ENCODE measurements at regions not wholly inside any gene's neighbourhood (a gene's known extent, or its start where the extent isn't known, plus 50 kb on each side); places are given as distances from the start of the nearest gene placed in this dataset.

DNA sequence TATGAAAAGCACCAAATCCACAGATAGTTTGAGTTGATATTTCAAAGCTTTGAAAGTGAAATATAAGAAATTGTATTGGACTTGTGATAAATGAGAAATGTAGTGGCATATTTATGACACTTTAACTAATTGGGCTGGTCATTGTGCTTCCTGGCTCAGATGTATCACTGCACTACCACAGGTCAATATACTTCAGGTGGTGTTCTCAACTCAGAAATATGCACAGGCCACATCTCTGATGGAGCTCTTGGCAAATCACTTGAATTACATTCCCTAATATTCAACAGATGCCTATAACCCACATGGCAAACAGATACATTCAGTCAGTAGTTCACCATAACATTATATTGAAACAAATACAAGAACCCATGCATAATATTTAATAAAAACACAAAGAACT, 209.6 kb downstream of the LYPLAL1 start:
- Histone ChIP-seq H3K27ac (ENCODE audit: low read depth, low read length, severe bottlenecking) (no peak overlapping the region), H3K4me1 (ENCODE audit: control insufficient read depth, insufficient read depth, low read length, poor library complexity, severe bottlenecking) (peaks cover 6% of the 10 kb centered on the region), H3K36me3 (ENCODE audit: control insufficient read depth, insufficient read depth, low read length) (no peaks in the 10 kb centered on the region), H3K9me3 (ENCODE audit: control insufficient read depth, low read length) (no peaks in the 10 kb centered on the region), H3K4me3 (ENCODE audit: extremely low read depth, insufficient read depth, low read length, poor library complexity, severe bottlenecking) (no peak overlapping the region)

GRCh38 chr1:219381396-219381795, 207.7 kb downstream of the LYPLAL1 start:
- H3K36me3 ChIP-seq (ENCODE audit: control insufficient read depth, insufficient read depth, low read length): no peaks in the 10 kb centered on the region
- H3K4me3 ChIP-seq (ENCODE audit: extremely low read depth, insufficient read depth, low read length, poor library complexity, severe bottlenecking): no peak overlapping the region
- no CpG with 5 or more reads among the region's 1 CpG for WGBS, 2 experiments (ENCODE audit: insufficient coverage in 2 of 2)
- H3K9me3 ChIP-seq (ENCODE audit: control insufficient read depth, low read length): no peaks in the 10 kb centered on the region
- H3K27ac ChIP-seq (ENCODE audit: low read depth, low read length, severe bottlenecking): peak overlapping the region; percentile 48
- peaks cover 6% of the 10 kb centered on the region for H3K4me1 ChIP-seq (ENCODE audit: control insufficient read depth, insufficient read depth, low read length, poor library complexity, severe bottlenecking)

DNA sequence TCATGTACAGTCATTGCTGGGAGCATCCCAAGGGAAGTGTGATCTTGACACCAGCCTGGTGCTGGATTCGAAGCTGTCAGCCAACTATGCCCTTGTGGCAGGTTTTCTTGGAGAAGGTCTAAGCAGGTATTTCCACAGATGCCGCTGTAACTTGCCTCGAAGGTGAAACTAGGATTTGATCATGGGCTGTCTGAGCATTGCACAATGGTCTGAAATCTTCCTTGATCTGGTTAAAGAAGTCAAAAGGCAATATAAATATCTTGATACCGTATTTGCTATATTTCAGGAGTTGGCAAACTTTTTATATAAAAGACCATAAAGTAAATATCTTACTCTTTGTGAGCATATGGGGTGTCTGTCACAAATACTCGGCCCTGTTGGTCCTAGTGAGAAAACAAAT, 206.8 kb downstream of the LYPLAL1 start:
- peaks cover 6% of the 10 kb centered on the region for H3K4me1 ChIP-seq (ENCODE audit: control insufficient read depth, insufficient read depth, low read length, poor library complexity, severe bottlenecking)
- no peak overlapping the region for H3K27ac ChIP-seq (ENCODE audit: low read depth, low read length, severe bottlenecking)
- 45 to 69% methylated on average over 2 to 4 of the region's 5 CpGs for WGBS, 2 experiments (ENCODE audit: insufficient coverage in 2 of 2)
- no peaks in the 10 kb centered on the region for H3K36me3 ChIP-seq (ENCODE audit: control insufficient read depth, insufficient read depth, low read length)
- H3K4me3 ChIP-seq (ENCODE audit: extremely low read depth, insufficient read depth, low read length, poor library complexity, severe bottlenecking): no peak overlapping the region
- no peaks in the 10 kb centered on the region for H3K9me3 ChIP-seq (ENCODE audit: control insufficient read depth, low read length)

DNA sequence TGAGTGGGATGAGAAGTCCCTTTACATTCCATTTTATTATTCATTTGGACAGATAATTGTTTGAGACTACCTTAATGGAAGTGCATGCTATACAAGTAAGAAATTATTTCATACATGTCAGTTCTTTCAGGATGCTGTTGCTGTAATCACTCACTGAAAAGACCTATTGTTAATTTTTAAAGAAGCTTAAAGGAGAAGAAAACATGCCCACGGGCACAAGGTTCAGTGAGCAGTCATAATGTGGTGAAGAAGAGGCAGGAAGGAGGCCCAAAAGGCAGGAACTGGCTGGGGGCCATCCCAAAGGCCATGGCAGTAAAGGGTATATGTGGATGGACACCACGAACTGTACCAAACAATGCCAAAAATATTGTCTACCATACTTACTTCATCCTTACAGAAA, 206.0 kb downstream of the LYPLAL1 start:
- no peak overlapping the region for H3K4me3 ChIP-seq (ENCODE audit: extremely low read depth, insufficient read depth, low read length, poor library complexity, severe bottlenecking)
- no peak overlapping the region for H3K27ac ChIP-seq (ENCODE audit: low read depth, low read length, severe bottlenecking)
- 100% methylated on average over 1 of the region's 2 CpGs; no CpG with 5 or more reads in 1 of the 2 experiments for WGBS, 2 experiments (ENCODE audit: insufficient coverage in 2 of 2)
- H3K4me1 ChIP-seq (ENCODE audit: control insufficient read depth, insufficient read depth, low read length, poor library complexity, severe bottlenecking): peaks cover 6% of the 10 kb centered on the region
- no peaks in the 10 kb centered on the region for H3K36me3 ChIP-seq (ENCODE audit: control insufficient read depth, insufficient read depth, low read length)
- no peaks in the 10 kb centered on the region for H3K9me3 ChIP-seq (ENCODE audit: control insufficient read depth, low read length)

DNA sequence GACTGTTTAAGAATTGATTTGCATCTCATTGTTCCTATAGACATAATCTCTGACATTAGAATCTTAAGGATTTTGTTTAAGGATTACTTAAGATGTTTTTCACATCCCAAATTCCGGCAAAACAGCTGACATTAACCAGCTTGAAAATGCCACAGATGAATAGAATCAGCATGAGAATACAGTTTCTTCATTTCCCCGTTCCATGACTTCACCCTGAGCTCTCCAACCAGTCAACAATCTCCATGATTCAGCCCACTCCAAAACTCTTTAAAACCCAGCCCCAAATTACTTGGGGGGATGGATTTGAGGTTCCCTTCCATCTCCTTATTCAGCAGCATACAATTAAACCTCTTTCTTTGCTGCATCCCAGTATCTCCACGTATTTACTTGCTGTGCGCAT, 201.0 kb downstream of the LYPLAL1 start:
- no peaks in the 10 kb centered on the region for H3K9me3 ChIP-seq (ENCODE audit: control insufficient read depth, low read length)
- WGBS, 2 experiments (ENCODE audit: insufficient coverage in 2 of 2): 69% methylated on average over 3 of the region's 4 CpGs; no CpG with 5 or more reads in 1 of the 2 experiments
- no peak overlapping the region for H3K4me3 ChIP-seq (ENCODE audit: extremely low read depth, insufficient read depth, low read length, poor library complexity, severe bottlenecking)
- no peak overlapping the region for H3K27ac ChIP-seq (ENCODE audit: low read depth, low read length, severe bottlenecking)
- no peaks in the 10 kb centered on the region for H3K4me1 ChIP-seq (ENCODE audit: control insufficient read depth, insufficient read depth, low read length, poor library complexity, severe bottlenecking)
- H3K36me3 ChIP-seq (ENCODE audit: control insufficient read depth, insufficient read depth, low read length): no peaks in the 10 kb centered on the region

GRCh38 chr1:219374046-219374566, 200.4 kb downstream of the LYPLAL1 start:
- Histone ChIP-seq H3K9me3 (ENCODE audit: control insufficient read depth, low read length) (no peaks in the 10 kb centered on the region), H3K36me3 (ENCODE audit: control insufficient read depth, insufficient read depth, low read length) (no peaks in the 10 kb centered on the region), H3K27ac (ENCODE audit: low read depth, low read length, severe bottlenecking) (no peak overlapping the region), H3K4me3 (ENCODE audit: extremely low read depth, insufficient read depth, low read length, poor library complexity, severe bottlenecking) (no peak overlapping the region), H3K4me1 (ENCODE audit: control insufficient read depth, insufficient read depth, low read length, poor library complexity, severe bottlenecking) (no peaks in the 10 kb centered on the region)
- WGBS, 2 experiments (ENCODE audit: insufficient coverage in 2 of 2): 90 to 100% methylated on average over 2 to 3 of the region's 5 CpGs

- 100% methylated on average over 1 of the region's 1 CpG; no CpG with 5 or more reads in 1 of the 2 experiments for WGBS, 2 experiments (ENCODE audit: insufficient coverage in 2 of 2)
These were observed 199.9 kb downstream of the LYPLAL1 start for GRCh38 chr1:219373616-219373935.

GRCh38 chr1:219372916-219373615, 199.4 kb downstream of the LYPLAL1 start:
- H3K4me3 ChIP-seq (ENCODE audit: extremely low read depth, insufficient read depth, low read length, poor library complexity, severe bottlenecking): no peak overlapping the region
- 92 to 100% methylated on average over 2 to 5 of the region's 6 CpGs for WGBS, 2 experiments (ENCODE audit: insufficient coverage in 2 of 2)
- H3K9me3 ChIP-seq (ENCODE audit: control insufficient read depth, low read length): no peaks in the 10 kb centered on the region
- H3K27ac ChIP-seq (ENCODE audit: low read depth, low read length, severe bottlenecking): no peak overlapping the region
- no peaks in the 10 kb centered on the region for H3K4me1 ChIP-seq (ENCODE audit: control insufficient read depth, insufficient read depth, low read length, poor library complexity, severe bottlenecking)
- no peaks in the 10 kb centered on the region for H3K36me3 ChIP-seq (ENCODE audit: control insufficient read depth, insufficient read depth, low read length)

More at GRCh38 chr1:219373616-219373935, 199.9 kb downstream of the LYPLAL1 start:
- Histone ChIP-seq H3K4me3 (ENCODE audit: extremely low read depth, insufficient read depth, low read length, poor library complexity, severe bottlenecking) (no peak overlapping the region), H3K36me3 (ENCODE audit: control insufficient read depth, insufficient read depth, low read length) (no peaks in the 10 kb centered on the region), H3K9me3 (ENCODE audit: control insufficient read depth, low read length) (no peaks in the 10 kb centered on the region), H3K4me1 (ENCODE audit: control insufficient read depth, insufficient read depth, low read length, poor library complexity, severe bottlenecking) (no peaks in the 10 kb centered on the region), H3K27ac (ENCODE audit: low read depth, low read length, severe bottlenecking) (no peak overlapping the region)

GRCh38 chr1:219371471-219371870, 197.8 kb downstream of the LYPLAL1 start:
- Histone ChIP-seq H3K9me3 (ENCODE audit: control insufficient read depth, low read length) (no peaks in the 10 kb centered on the region), H3K4me3 (ENCODE audit: extremely low read depth, insufficient read depth, low read length, poor library complexity, severe bottlenecking) (no peak overlapping the region), H3K36me3 (ENCODE audit: control insufficient read depth, insufficient read depth, low read length) (no peaks in the 10 kb centered on the region), H3K4me1 (ENCODE audit: control insufficient read depth, insufficient read depth, low read length, poor library complexity, severe bottlenecking) (no peaks in the 10 kb centered on the region), H3K27ac (ENCODE audit: low read depth, low read length, severe bottlenecking) (no peak overlapping the region)
- WGBS, 2 experiments (ENCODE audit: insufficient coverage in 2 of 2): 88 to 93% methylated on average over 2 of the region's 2 CpGs

GRCh38 chr1:219367496-219367895, 193.8 kb downstream of the LYPLAL1 start:
- H3K4me3 ChIP-seq (ENCODE audit: extremely low read depth, insufficient read depth, low read length, poor library complexity, severe bottlenecking): no peak overlapping the region
- H3K4me1 ChIP-seq (ENCODE audit: control insufficient read depth, insufficient read depth, low read length, poor library complexity, severe bottlenecking): no peaks in the 10 kb centered on the region
- WGBS, 2 experiments (ENCODE audit: insufficient coverage in 2 of 2): 100% methylated on average over 1 of the region's 3 CpGs
- no peaks in the 10 kb centered on the region for H3K36me3 ChIP-seq (ENCODE audit: control insufficient read depth, insufficient read depth, low read length)
- H3K27ac ChIP-seq (ENCODE audit: low read depth, low read length, severe bottlenecking): no peak overlapping the region
- H3K9me3 ChIP-seq (ENCODE audit: control insufficient read depth, low read length): no peaks in the 10 kb centered on the region

DNA sequence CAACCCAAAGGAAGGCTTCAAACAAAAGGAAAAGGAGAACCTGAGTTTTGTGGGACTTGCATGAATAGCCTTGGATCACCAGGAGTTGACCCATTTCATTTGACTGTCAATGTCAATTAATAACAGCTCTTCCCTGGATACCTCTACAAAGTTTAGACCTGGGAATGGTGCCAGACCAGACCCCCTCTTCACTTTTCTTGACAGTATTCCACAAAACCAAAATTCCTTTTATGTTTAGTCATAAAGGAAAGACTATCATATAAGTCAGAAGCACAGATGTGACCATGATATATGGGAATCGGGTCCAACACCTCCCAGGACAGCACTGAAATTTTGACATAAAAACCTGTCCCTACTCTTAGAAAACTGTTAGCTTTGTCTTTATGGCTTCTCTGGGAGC, 191.8 kb downstream of the LYPLAL1 start:
- Histone ChIP-seq H3K36me3 (ENCODE audit: control insufficient read depth, insufficient read depth, low read length) (no peaks in the 10 kb centered on the region), H3K4me1 (ENCODE audit: control insufficient read depth, insufficient read depth, low read length, poor library complexity, severe bottlenecking) (no peaks in the 10 kb centered on the region), H3K4me3 (ENCODE audit: extremely low read depth, insufficient read depth, low read length, poor library complexity, severe bottlenecking) (no peak overlapping the region), H3K27ac (ENCODE audit: low read depth, low read length, severe bottlenecking) (no peak overlapping the region), H3K9me3 (ENCODE audit: control insufficient read depth, low read length) (no peaks in the 10 kb centered on the region)
- WGBS, 2 experiments (ENCODE audit: insufficient coverage in 2 of 2): no CpG with 5 or more reads among the region's 1 CpG
